ENCODE measurements at regions not wholly inside any gene's neighbourhood (a gene's known extent, or its start where the extent isn't known, plus 50 kb on each side); places are given as distances from the start of the nearest gene placed in this dataset.

GRCh38 chr12:46936042-46936441, 110.2 kb upstream of the SLC38A4 start:
- no peak overlapping the region for H3K4me3 Mint-ChIP-seq

DNA sequence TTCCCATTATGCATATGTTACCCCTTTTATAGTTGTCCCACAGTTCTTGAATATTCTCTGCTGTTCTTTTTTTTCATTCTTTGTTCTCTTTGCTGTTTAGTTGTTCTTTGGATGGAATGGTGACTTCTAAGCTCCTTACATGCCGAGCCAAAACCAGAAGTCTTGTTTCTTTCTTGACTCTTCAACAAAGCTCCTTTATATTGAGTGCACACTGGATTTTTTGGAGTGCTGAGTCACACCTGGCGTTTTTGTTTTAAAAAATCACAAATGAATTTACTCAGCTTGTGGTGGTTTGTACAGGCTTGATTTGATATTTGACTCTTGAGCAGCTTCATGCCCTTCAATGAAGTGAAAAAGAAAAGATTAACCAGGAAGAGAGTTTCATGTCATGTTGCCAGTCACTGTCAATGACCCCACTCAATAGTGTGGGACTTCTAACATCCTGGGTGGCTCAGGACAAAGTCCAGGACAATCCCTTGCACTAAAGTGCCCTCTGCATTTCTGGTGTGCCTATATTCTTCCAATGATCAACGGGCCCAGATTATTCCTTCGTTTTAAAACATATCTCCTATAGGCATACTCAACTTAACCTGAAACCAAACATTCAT, 112.4 kb upstream of the SLC38A4 start:
- Mint-ChIP-seq H3K36me3 (ENCODE audit: insufficient read depth) (no peaks in the 10 kb centered on the region), H3K9me3 (no peaks in the 10 kb centered on the region), H3K27ac (ENCODE audit: low read depth) (no peak overlapping the region), H3K4me1 (no peaks in the 10 kb centered on the region), H3K27me3 (peaks cover 42% of the 10 kb centered on the region), H3K4me3 (no peak overlapping the region)
- DNase-seq (ENCODE audit: low spot score in 2 of 2) (no peak), ATAC-seq (replicated peaks; ENCODE audit: extremely low read depth, poor library complexity, severe bottlenecking) (no peak)

More at GRCh38 chr12:46936042-46936441, 110.2 kb upstream of the SLC38A4 start:
- no peaks in the 10 kb centered on the region for H3K9me3 Mint-ChIP-seq
- H3K4me1 Mint-ChIP-seq: no peaks in the 10 kb centered on the region
- peaks cover 59% of the 10 kb centered on the region for H3K27me3 Mint-ChIP-seq
- ATAC-seq (replicated peaks; ENCODE audit: extremely low read depth, poor library complexity, severe bottlenecking) (no peak), DNase-seq (ENCODE audit: low spot score in 2 of 2) (no peak)
- no peak overlapping the region for H3K27ac Mint-ChIP-seq (ENCODE audit: low read depth)
- H3K36me3 Mint-ChIP-seq (ENCODE audit: insufficient read depth): no peaks in the 10 kb centered on the region

GRCh38 chr12:46941981-46942380, 116.2 kb upstream of the SLC38A4 start:
- Mint-ChIP-seq H3K4me1 (no peaks in the 10 kb centered on the region), H3K27ac (ENCODE audit: low read depth) (no peak overlapping the region), H3K9me3 (no peaks in the 10 kb centered on the region), H3K36me3 (ENCODE audit: insufficient read depth) (no peaks in the 10 kb centered on the region), H3K27me3 (peaks cover 19% of the 10 kb centered on the region), H3K4me3 (no peak overlapping the region)
- ATAC-seq (replicated peaks; ENCODE audit: extremely low read depth, poor library complexity, severe bottlenecking): no peak
- DNase-seq (ENCODE audit: low spot score in 2 of 2): no peak

GRCh38 chr12:46942579-46942978, 116.8 kb upstream of the SLC38A4 start:
- Mint-ChIP-seq H3K36me3 (ENCODE audit: insufficient read depth) (no peaks in the 10 kb centered on the region), H3K4me1 (no peaks in the 10 kb centered on the region), H3K9me3 (no peaks in the 10 kb centered on the region), H3K27ac (ENCODE audit: low read depth) (no peak overlapping the region), H3K4me3 (no peak overlapping the region), H3K27me3 (peaks cover 13% of the 10 kb centered on the region)
- DNase-seq (ENCODE audit: low spot score in 2 of 2) (no peak), ATAC-seq (replicated peaks; ENCODE audit: extremely low read depth, poor library complexity, severe bottlenecking) (no peak)

GRCh38 chr12:46944088-46944487, 118.3 kb upstream of the SLC38A4 start:
- Mint-ChIP-seq H3K4me3 (no peak overlapping the region), H3K36me3 (ENCODE audit: insufficient read depth) (no peaks in the 10 kb centered on the region), H3K27ac (ENCODE audit: low read depth) (no peak overlapping the region), H3K9me3 (no peaks in the 10 kb centered on the region), H3K4me1 (no peaks in the 10 kb centered on the region), H3K27me3 (no peaks in the 10 kb centered on the region)
- ATAC-seq (replicated peaks; ENCODE audit: extremely low read depth, poor library complexity, severe bottlenecking): no peak
- DNase-seq (ENCODE audit: low spot score in 2 of 2): no peak

- Mint-ChIP-seq H3K4me3 (no peak overlapping the region), H3K27me3 (no peaks in the 10 kb centered on the region), H3K9me3 (no peaks in the 10 kb centered on the region), H3K4me1 (no peaks in the 10 kb centered on the region), H3K27ac (ENCODE audit: low read depth) (no peak overlapping the region), H3K36me3 (ENCODE audit: insufficient read depth) (no peaks in the 10 kb centered on the region)
- ATAC-seq (replicated peaks; ENCODE audit: extremely low read depth, poor library complexity, severe bottlenecking) (no peak), DNase-seq (ENCODE audit: low spot score in 2 of 2) (no peak)
These were observed 119.0 kb upstream of the SLC38A4 start for GRCh38 chr12:46944771-46945170.

GRCh38 chr12:46945591-46945990, 119.8 kb upstream of the SLC38A4 start:
- Mint-ChIP-seq H3K4me3 (no peak overlapping the region), H3K4me1 (no peaks in the 10 kb centered on the region), H3K27ac (ENCODE audit: low read depth) (no peak overlapping the region), H3K27me3 (no peaks in the 10 kb centered on the region), H3K9me3 (no peaks in the 10 kb centered on the region), H3K36me3 (ENCODE audit: insufficient read depth) (no peaks in the 10 kb centered on the region)
- ATAC-seq (replicated peaks; ENCODE audit: extremely low read depth, poor library complexity, severe bottlenecking): no peak
- no peak for DNase-seq (ENCODE audit: low spot score in 2 of 2)

DNA sequence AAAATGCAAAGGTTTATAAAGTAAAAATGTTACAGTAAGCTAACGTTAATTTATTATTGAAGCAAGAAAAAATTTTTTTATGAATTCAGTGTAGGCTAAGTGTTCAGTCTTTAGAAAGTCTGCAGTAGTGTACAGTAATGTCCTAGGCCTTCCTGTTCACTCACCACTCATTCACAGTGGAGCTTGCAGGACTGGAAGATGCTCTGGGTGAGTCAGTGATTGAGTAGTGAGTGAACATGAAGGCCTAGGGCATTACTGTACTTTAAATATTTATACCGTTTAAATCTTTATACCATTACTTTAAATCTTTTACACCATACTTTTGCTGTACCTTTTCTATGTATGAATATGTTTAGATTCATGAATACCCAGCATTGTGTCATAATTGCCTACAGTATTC, 120.3 kb upstream of the SLC38A4 start:
- DNase-seq (ENCODE audit: low spot score in 2 of 2) (no peak), ATAC-seq (replicated peaks; ENCODE audit: extremely low read depth, poor library complexity, severe bottlenecking) (no peak)
- Mint-ChIP-seq H3K4me3 (no peak overlapping the region), H3K27me3 (no peaks in the 10 kb centered on the region), H3K36me3 (ENCODE audit: insufficient read depth) (no peaks in the 10 kb centered on the region), H3K4me1 (no peaks in the 10 kb centered on the region), H3K9me3 (no peaks in the 10 kb centered on the region), H3K27ac (ENCODE audit: low read depth) (no peak overlapping the region)

DNA sequence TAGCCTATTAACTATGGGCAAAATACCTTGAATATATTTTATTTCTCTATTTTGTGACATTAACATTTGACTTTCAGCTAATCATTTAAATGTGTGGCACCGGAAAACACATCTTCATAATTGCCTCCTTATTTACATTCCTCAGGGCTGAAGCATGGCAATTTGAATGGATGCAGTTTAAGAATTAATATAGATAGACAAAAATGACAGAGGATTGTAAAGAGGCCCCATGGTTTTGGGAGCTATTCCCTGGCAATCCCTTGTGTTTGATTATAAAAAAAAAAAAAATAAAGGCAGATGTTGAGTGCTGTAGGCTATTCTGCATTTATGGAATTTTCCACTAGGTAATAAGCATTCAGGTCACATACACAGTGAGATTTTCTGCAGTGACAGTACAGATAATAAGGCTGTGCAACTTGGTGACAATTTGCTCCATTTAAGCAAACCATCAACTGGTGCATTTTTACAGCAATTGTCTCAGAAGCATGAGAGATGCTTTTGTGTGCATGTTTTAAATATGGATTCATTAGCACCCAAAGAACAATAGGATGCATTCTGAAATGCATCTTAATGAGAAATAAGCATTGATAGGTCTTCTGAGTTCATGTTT, 123.2 kb upstream of the SLC38A4 start:
- no peak overlapping the region for H3K27ac Mint-ChIP-seq (ENCODE audit: low read depth)
- H3K27me3 Mint-ChIP-seq: peaks cover 18% of the 10 kb centered on the region
- no peaks in the 10 kb centered on the region for H3K36me3 Mint-ChIP-seq (ENCODE audit: insufficient read depth)
- H3K4me3 Mint-ChIP-seq: no peak overlapping the region
- ATAC-seq (replicated peaks; ENCODE audit: extremely low read depth, poor library complexity, severe bottlenecking): no peak
- DNase-seq (ENCODE audit: low spot score in 2 of 2): no peak
- no peaks in the 10 kb centered on the region for H3K9me3 Mint-ChIP-seq
- no peaks in the 10 kb centered on the region for H3K4me1 Mint-ChIP-seq

DNA sequence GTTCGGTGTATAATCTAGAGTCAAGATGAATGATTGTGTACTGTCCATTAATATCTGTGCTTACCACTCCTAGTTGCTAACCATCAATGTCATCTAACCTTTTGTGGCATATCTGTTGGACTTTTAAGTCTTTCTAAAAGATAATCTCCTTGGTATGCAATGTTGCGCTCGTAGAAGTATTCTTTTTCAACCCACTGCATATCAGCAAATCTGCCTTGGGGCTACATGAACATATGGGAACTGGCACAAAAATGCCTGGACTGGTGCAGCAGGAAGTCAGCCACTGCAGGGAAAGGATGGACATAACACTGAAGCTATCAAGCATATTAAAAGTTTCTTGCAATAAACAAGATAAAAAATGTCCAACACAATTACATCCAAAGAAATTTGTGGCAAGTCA, 124.3 kb upstream of the SLC38A4 start:
- ATAC-seq (replicated peaks; ENCODE audit: extremely low read depth, poor library complexity, severe bottlenecking) (no peak), DNase-seq (ENCODE audit: low spot score in 2 of 2) (no peak)
- Mint-ChIP-seq H3K9me3 (no peaks in the 10 kb centered on the region), H3K27me3 (peaks cover 27% of the 10 kb centered on the region), H3K27ac (ENCODE audit: low read depth) (no peak overlapping the region), H3K4me3 (no peak overlapping the region), H3K36me3 (ENCODE audit: insufficient read depth) (no peaks in the 10 kb centered on the region), H3K4me1 (no peaks in the 10 kb centered on the region)

DNA sequence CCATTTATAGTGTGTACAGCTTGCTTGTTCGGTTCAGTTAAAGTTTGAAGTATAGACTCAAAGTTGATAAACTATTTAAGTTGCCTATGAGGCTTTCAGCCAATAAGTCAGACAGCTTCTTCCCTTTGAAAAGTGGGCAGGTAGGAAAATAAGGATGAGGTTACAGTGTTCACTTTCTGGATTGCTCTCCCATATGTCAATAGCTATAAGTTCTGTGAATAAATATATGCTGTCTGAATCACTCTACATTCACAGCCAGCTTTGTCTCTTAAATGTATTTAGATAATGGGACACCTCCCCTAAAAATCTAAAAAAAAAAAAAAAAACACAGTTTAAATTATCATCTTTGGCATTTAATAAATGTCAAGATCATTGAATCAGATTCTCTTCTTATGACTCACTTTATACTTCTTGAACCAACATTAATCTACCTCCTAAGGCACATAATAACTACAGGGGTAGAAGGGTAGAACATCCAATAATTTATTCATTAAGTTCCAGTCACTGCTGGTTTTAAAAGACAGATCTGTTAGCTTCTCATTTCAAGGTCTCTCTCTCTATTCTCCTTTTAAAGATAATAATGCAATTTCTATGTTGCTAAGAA, 126.4 kb upstream of the PCED1B start:
- peaks cover 49% of the 10 kb centered on the region for H3K27me3 Mint-ChIP-seq
- no peaks in the 10 kb centered on the region for H3K9me3 Mint-ChIP-seq
- no peak overlapping the region for H3K27ac Mint-ChIP-seq (ENCODE audit: low read depth)
- no peaks in the 10 kb centered on the region for H3K4me1 Mint-ChIP-seq
- H3K36me3 Mint-ChIP-seq (ENCODE audit: insufficient read depth): no peaks in the 10 kb centered on the region
- ATAC-seq (replicated peaks; ENCODE audit: extremely low read depth, poor library complexity, severe bottlenecking) (no peak), DNase-seq (ENCODE audit: low spot score in 2 of 2) (no peak)
- H3K4me3 Mint-ChIP-seq: no peak overlapping the region

GRCh38 chr12:46956451-46957035, 122.9 kb upstream of the PCED1B start:
- Mint-ChIP-seq H3K4me1 (no peaks in the 10 kb centered on the region), H3K27ac (ENCODE audit: low read depth) (no peak overlapping the region)

DNA sequence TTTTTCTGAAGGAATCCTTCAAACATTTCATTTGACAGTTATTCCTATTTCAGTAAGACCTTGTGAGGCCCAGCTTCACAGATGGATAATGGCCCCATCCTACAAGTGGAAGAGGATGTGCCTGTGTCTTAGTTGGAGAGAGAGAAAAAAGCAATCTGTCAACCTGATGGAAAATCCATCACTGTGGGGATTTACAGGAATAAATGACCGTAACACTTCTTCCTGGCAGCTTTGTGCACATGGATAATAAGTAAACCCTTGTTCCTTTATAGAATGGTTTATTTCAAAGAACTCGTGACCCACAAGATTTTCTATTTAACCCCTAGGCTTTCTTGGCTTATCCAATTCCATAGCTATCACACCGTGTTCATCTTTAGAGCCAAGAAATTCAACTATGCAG, 121.4 kb upstream of the PCED1B start:
- DNase-seq (ENCODE audit: low spot score in 2 of 2) (no peak), ATAC-seq (replicated peaks; ENCODE audit: extremely low read depth, poor library complexity, severe bottlenecking) (no peak)
- Mint-ChIP-seq H3K27me3 (peaks cover 69% of the 10 kb centered on the region), H3K4me1 (no peaks in the 10 kb centered on the region), H3K4me3 (no peak overlapping the region), H3K27ac (ENCODE audit: low read depth) (no peak overlapping the region), H3K36me3 (ENCODE audit: insufficient read depth) (no peaks in the 10 kb centered on the region), H3K9me3 (no peaks in the 10 kb centered on the region)

More at GRCh38 chr12:46956451-46957035, 122.9 kb upstream of the PCED1B start:
- Mint-ChIP-seq H3K4me3 (no peak overlapping the region), H3K27me3 (peaks cover 76% of the 10 kb centered on the region), H3K9me3 (no peaks in the 10 kb centered on the region), H3K36me3 (ENCODE audit: insufficient read depth) (no peaks in the 10 kb centered on the region)
- no peak for DNase-seq (ENCODE audit: low spot score in 2 of 2)
- ATAC-seq (replicated peaks; ENCODE audit: extremely low read depth, poor library complexity, severe bottlenecking): no peak

All from central memory CD8-positive, alpha-beta T cell (primary cell).